Hepatocyte (in vitro differentiated cells): ENCODE measurements at regions not wholly inside any gene's neighbourhood (a gene's known extent, or its start where the extent isn't known, plus 50 kb on each side); places are given as distances from the start of the nearest gene placed in this dataset.

ENCODE experiments used
- small RNA-seq: library from RNA; depleted of rRNA; stranded (forward); fragments of <200 nt; gene quantifications from one replicate; pipeline ENCODE3, GENCODE V24; 2014

Small RNA genes lying in the stretch of these regions (small RNA-seq; reads per million reads assigned to genes)
- gene RF00003, result 1.3 reads per million, percentile 79 among the genes with 10 or more reads in this experiment
